Adipose tissue (tissue), 3 donors: ENCODE measurements at regions not wholly inside any gene's neighbourhood (a gene's known extent, or its start where the extent isn't known, plus 50 kb on each side); places are given as distances from the start of the nearest gene placed in this dataset.

Experiments
- H3K27ac ChIP-seq: one replicate; pipeline ENCODE4 v1.5.1; 2013; ENCODE audit warnings: low read depth, low read length
- WGBS, 3 donors: extraction: QIAGEN DNeasy Blood & Tissue Kit; methylation state at CpG; one replicate each; pipeline ENCODE4 v1.1.7; 2013; 5-methylcytosine and 5-hydroxymethylcytosine counted together
- donor health status: healthy with polysubstance abuse.
- donor health status: Bipolar disorder and iron deficiency.
- donor health status: healthy.

GRCh38 chr9:107867738-107868137 lies 378.2 kb upstream of the KLF4 start:
- WGBS, 3 donors = 84 to 89% (median 87%) methylated on average over 5 of the region's 5 CpGs
- no peak overlapping the region for H3K27ac ChIP-seq

- no peak overlapping the region for H3K27ac ChIP-seq
These were observed 377.2 kb upstream of the KLF4 start for GRCh38 chr9:107866711-107867311.

- no peak overlapping the region for H3K27ac ChIP-seq
- 25 to 51% (median 32%) methylated on average over 4 of the region's 4 CpGs for WGBS, 3 donors
These were observed 373.8 kb upstream of the KLF4 start for GRCh38 chr9:107863396-107863795.

GRCh38 chr9:107862881-107863280 lies 373.3 kb upstream of the KLF4 start:
- no peak overlapping the region for H3K27ac ChIP-seq
- 27 to 40% (median 28%) methylated on average over 1 of the region's 1 CpG for WGBS, 3 donors

- H3K27ac ChIP-seq = no peak overlapping the region
These were observed 372.8 kb upstream of the KLF4 start for GRCh38 chr9:107862323-107862722.

GRCh38 chr9:107861075-107861474 lies 371.5 kb upstream of the KLF4 start:
- 68 to 88% (median 87%) methylated on average over 3 of the region's 3 CpGs for WGBS, 3 donors
- no peak overlapping the region for H3K27ac ChIP-seq

More at GRCh38 chr9:107862323-107862722, 372.8 kb upstream of the KLF4 start:
- WGBS, 3 donors = 44 to 84% (median 48%) methylated on average over 1 of the region's 1 CpG

GRCh38 chr9:107858260-107858659 lies 368.7 kb upstream of the KLF4 start:
- WGBS, 3 donors = 73 to 93% (median 91%) methylated on average over 8 of the region's 8 CpGs
- H3K27ac ChIP-seq = no peak overlapping the region

GRCh38 chr9:107856633-107857032 lies 367.1 kb upstream of the KLF4 start:
- 49 to 57% (median 53%) methylated on average over 2 of the region's 2 CpGs for WGBS, 3 donors
- no peak overlapping the region for H3K27ac ChIP-seq

GRCh38 chr9:107855164-107855563 lies 365.6 kb upstream of the KLF4 start:
- WGBS, 3 donors = 92 to 100% (median 100%) methylated on average over 1 of the region's 1 CpG
- no peak overlapping the region for H3K27ac ChIP-seq

- H3K27ac ChIP-seq = no peak overlapping the region
- WGBS, 3 donors = 73 to 87% (median 77%) methylated on average over 6 of the region's 6 CpGs
These were observed 363.9 kb upstream of the KLF4 start for GRCh38 chr9:107853461-107853860.

GRCh38 chr9:107852891-107853290 lies 363.3 kb upstream of the KLF4 start:
- H3K27ac ChIP-seq = no peak overlapping the region

- 76 to 96% (median 94%) methylated on average over 6 of the region's 6 CpGs for WGBS, 3 donors
These were observed 361.1 kb upstream of the KLF4 start for GRCh38 chr9:107850653-107851052.

GRCh38 chr9:107847978-107848964 lies 358.7 kb upstream of the KLF4 start:
- 40 to 64% (median 41%) methylated on average over 6 of the region's 6 CpGs for WGBS, 3 donors
- H3K27ac ChIP-seq = no peak overlapping the region

More at GRCh38 chr9:107850653-107851052, 361.1 kb upstream of the KLF4 start:
- no peak overlapping the region for H3K27ac ChIP-seq

- H3K27ac ChIP-seq = no peak overlapping the region
- WGBS, 3 donors = 78 to 94% (median 92%) methylated on average over 6 of the region's 6 CpGs
These were observed 353.0 kb upstream of the KLF4 start for GRCh38 chr9:107842530-107842929.

- H3K27ac ChIP-seq = no peak overlapping the region
- 67 to 72% (median 67%) methylated on average over 2 of the region's 2 CpGs for WGBS, 3 donors
These were observed 351.5 kb upstream of the KLF4 start for GRCh38 chr9:107841076-107841475.

GRCh38 chr9:107839371-107839770 lies 349.8 kb upstream of the KLF4 start:
- 79 to 100% (median 95%) methylated on average over 1 of the region's 1 CpG for WGBS, 3 donors
- no peak overlapping the region for H3K27ac ChIP-seq

- WGBS, 3 donors = 63 to 82% (median 72%) methylated on average over 1 of the region's 1 CpG
- no peak overlapping the region for H3K27ac ChIP-seq
These were observed 349.2 kb upstream of the KLF4 start for GRCh38 chr9:107838766-107839165.

- no peak overlapping the region for H3K27ac ChIP-seq
- WGBS, 3 donors = 77 to 97% (median 95%) methylated on average over 2 of the region's 2 CpGs
These were observed 346.7 kb upstream of the KLF4 start for GRCh38 chr9:107836300-107836699.

- 65 to 80% (median 73%) methylated on average over 4 of the region's 4 CpGs for WGBS, 3 donors
These were observed 343.7 kb upstream of the KLF4 start for GRCh38 chr9:107833295-107833694.

GRCh38 chr9:107832871-107833270 lies 343.3 kb upstream of the KLF4 start:
- no peak overlapping the region for H3K27ac ChIP-seq
- 44 to 70% (median 60%) methylated on average over 4 of the region's 4 CpGs for WGBS, 3 donors

More at GRCh38 chr9:107833295-107833694, 343.7 kb upstream of the KLF4 start:
- H3K27ac ChIP-seq = no peak overlapping the region
